ENCODE measurements at regions not wholly inside any gene's neighbourhood (a gene's known extent, or its start where the extent isn't known, plus 50 kb on each side); places are given as distances from the start of the nearest gene placed in this dataset.

DNA sequence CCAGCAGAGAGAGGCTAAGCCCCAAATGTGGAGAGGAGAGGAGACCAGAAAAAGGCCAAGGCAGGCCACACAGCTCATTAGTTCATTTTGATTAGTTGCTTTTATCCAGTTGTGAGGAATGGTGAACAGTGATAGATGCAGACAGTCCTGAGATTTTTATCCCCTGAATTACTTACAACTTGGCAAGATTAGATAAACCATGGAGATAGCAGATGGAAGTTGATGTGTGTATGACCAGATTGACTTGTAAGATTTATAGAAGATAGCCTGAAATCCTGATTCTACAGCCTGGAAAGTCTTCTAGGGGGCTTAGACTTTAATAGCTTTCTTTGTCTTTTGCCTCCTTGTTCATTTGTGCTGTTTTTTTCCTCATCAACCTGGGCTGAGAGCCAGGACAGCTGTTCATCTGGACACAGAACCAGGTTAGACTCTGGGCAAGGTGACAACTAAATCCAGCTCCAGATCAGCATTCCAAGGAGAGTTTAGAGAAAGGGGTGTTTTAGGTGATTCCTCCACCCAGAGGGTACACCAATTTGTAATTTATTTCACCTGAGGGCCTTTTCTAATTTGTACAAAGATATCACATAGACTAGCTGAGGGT is 215.5 kb downstream of the SPATA18 start:
- Histone ChIP-seq H3K27me3 (no peaks in the 10 kb centered on the region), H3K27ac (no peak overlapping the region), H3K9me3 (no peaks in the 10 kb centered on the region), H3K4me1 (no peaks in the 10 kb centered on the region), H3K4me3 (no peak overlapping the region), H3K36me3 (no peaks in the 10 kb centered on the region)
- intact Hi-C loops (cut with DNase I; ENCODE audit: low total_unique reads): no loop called here
- peak in 1 of 2 donors; percentile 36 for DNase-seq
- TF ChIP-seq, protein P1, sequence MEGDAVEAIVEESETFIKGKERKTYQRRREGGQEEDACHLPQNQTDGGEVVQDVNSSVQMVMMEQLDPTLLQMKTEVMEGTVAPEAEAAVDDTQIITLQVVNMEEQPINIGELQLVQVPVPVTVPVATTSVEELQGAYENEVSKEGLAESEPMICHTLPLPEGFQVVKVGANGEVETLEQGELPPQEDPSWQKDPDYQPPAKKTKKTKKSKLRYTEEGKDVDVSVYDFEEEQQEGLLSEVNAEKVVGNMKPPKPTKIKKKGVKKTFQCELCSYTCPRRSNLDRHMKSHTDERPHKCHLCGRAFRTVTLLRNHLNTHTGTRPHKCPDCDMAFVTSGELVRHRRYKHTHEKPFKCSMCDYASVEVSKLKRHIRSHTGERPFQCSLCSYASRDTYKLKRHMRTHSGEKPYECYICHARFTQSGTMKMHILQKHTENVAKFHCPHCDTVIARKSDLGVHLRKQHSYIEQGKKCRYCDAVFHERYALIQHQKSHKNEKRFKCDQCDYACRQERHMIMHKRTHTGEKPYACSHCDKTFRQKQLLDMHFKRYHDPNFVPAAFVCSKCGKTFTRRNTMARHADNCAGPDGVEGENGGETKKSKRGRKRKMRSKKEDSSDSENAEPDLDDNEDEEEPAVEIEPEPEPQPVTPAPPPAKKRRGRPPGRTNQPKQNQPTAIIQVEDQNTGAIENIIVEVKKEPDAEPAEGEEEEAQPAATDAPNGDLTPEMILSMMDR (IDR thresholded peaks at IDR 0.05): no peak
- TF ChIP-seq POLR2A (IDR thresholded peaks at IDR 0.05): no peak

DNA sequence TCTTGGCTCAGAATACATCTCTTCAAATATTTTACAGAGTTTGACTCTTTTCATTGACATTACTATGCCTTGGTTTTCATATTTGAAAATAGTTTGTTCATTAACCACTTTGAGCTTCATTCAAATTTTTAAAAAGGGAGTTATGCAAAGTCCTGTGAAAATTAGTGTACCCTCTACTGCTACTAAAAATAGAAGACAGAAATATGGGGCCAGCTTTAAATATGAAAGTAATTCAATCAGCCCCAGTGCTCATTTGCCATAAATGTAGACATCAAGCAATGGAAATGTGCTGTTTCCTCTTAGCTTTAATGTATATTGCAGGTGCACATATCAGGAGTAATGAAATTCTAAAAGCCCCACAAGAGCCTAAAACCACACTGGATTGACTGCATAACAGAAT is 218.7 kb downstream of the SPATA18 start:
- no peak for DNase-seq
- Histone ChIP-seq H3K27ac (no peak overlapping the region), H3K27me3 (no peaks in the 10 kb centered on the region), H3K4me3 (no peak overlapping the region), H3K36me3 (no peaks in the 10 kb centered on the region), H3K9me3 (no peaks in the 10 kb centered on the region), H3K4me1 (no peaks in the 10 kb centered on the region)
- intact Hi-C loops (cut with DNase I; ENCODE audit: low total_unique reads): no loop called here
- TF ChIP-seq, protein P1 (IDR thresholded peaks at IDR 0.05): no peak
- TF ChIP-seq POLR2A (IDR thresholded peaks at IDR 0.05): no peak

DNA sequence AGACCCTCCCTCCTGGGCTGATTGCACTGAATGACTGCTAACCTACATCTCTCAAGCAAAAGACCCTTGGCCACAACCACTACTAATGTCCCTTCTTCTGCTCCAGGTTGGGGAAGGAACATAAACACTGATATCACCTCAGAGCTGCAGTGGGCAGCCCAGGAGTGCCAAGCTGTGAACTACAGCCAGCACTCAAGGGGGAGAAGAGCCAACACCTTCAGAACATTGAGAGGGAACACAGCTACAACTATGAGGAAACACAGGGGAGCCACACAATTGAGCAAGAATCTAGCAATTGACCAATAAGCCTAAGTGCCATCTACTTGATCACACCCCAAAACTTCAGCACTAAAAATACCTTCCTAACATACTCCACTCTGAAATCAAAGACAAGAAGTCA is 222.8 kb downstream of the SPATA18 start:
- Histone ChIP-seq H3K27ac (no peak overlapping the region), H3K36me3 (no peaks in the 10 kb centered on the region), H3K4me1 (no peaks in the 10 kb centered on the region), H3K4me3 (no peak overlapping the region), H3K27me3 (no peaks in the 10 kb centered on the region), H3K9me3 (no peaks in the 10 kb centered on the region)
- DNase-seq: no peak
- intact Hi-C loops (cut with DNase I; ENCODE audit: low total_unique reads): no loop called here
- TF ChIP-seq, protein P1 (IDR thresholded peaks at IDR 0.05): no peak
- no peak for TF ChIP-seq POLR2A (IDR thresholded peaks at IDR 0.05)

- Histone ChIP-seq H3K4me1 (no peaks in the 10 kb centered on the region), H3K36me3 (no peaks in the 10 kb centered on the region), H3K4me3 (no peak overlapping the region), H3K27ac (no peak overlapping the region), H3K27me3 (no peaks in the 10 kb centered on the region), H3K9me3 (no peaks in the 10 kb centered on the region)
- TF ChIP-seq POLR2A (IDR thresholded peaks at IDR 0.05): no peak
- TF ChIP-seq, protein P1 (IDR thresholded peaks at IDR 0.05): no peak
- no peak for DNase-seq
- intact Hi-C loops (cut with DNase I; ENCODE audit: low total_unique reads): no loop called here
These were observed 237.2 kb downstream of the SPATA18 start for GRCh38 chr4:52288212-52288855.

- Histone ChIP-seq H3K4me3 (no peak overlapping the region), H3K27ac (no peak overlapping the region), H3K9me3 (no peaks in the 10 kb centered on the region), H3K36me3 (no peaks in the 10 kb centered on the region), H3K27me3 (no peaks in the 10 kb centered on the region), H3K4me1 (no peaks in the 10 kb centered on the region)
- no peak for DNase-seq
- intact Hi-C loops (cut with DNase I; ENCODE audit: low total_unique reads): no loop called here
- TF ChIP-seq POLR2A (IDR thresholded peaks at IDR 0.05): no peak
- TF ChIP-seq, protein P1 (IDR thresholded peaks at IDR 0.05): no peak
These were observed 239.4 kb downstream of the SPATA18 start for GRCh38 chr4:52290466-52290865.
